ENCODE measurements at regions not wholly inside any gene's neighbourhood (a gene's known extent, or its start where the extent isn't known, plus 50 kb on each side); places are given as distances from the start of the nearest gene placed in this dataset.

DNA sequence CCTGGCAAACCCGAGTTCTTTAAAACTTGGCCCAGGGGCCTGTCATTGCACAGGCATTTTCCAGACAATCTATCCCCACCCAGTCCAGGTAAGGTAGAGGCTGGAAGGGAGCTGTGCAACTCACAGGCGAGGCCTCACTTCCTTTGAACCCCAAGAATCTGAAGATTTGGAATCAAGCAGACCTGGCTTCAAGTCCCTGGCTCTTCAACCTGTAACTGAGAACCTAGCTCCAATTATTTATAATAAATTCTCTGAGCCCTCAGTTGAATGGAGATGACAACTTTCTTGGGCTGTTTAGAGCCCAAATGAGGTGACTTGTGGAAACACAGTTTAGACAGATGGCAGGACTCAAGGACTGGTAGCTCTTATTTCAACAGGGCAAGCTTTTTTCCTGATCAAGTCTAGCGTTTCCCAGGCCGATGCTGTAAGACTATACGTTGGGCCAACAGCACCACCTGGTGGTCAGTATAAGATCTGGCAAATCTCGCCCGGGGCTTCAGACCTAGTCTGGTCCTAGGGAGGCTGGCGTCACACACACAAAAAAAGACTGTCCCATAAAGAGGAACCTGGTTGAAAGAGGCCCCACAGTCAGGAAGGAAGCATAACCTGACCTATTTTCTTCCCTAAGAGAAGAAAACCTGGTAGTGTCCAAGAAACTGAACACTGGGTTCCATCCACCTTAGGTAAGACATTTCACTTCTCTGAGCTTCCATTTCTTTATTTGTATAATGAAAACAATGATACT is 117.9 kb downstream of the C17orf67 start:
- TF ChIP-seq, protein P1, sequence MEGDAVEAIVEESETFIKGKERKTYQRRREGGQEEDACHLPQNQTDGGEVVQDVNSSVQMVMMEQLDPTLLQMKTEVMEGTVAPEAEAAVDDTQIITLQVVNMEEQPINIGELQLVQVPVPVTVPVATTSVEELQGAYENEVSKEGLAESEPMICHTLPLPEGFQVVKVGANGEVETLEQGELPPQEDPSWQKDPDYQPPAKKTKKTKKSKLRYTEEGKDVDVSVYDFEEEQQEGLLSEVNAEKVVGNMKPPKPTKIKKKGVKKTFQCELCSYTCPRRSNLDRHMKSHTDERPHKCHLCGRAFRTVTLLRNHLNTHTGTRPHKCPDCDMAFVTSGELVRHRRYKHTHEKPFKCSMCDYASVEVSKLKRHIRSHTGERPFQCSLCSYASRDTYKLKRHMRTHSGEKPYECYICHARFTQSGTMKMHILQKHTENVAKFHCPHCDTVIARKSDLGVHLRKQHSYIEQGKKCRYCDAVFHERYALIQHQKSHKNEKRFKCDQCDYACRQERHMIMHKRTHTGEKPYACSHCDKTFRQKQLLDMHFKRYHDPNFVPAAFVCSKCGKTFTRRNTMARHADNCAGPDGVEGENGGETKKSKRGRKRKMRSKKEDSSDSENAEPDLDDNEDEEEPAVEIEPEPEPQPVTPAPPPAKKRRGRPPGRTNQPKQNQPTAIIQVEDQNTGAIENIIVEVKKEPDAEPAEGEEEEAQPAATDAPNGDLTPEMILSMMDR (IDR thresholded peaks at IDR 0.05), result peak; percentile 58 to 79 (median 76)
- no peak for TF ChIP-seq POLR2A (IDR thresholded peaks at IDR 0.05)

All from thyroid gland (tissue), 4 donors.